ENCODE measurements at regions not wholly inside any gene's neighbourhood (a gene's known extent, or its start where the extent isn't known, plus 50 kb on each side); places are given as distances from the start of the nearest gene placed in this dataset.
"Not testable (repeated sequence)": the region's sequence is repeated elsewhere in the genome, so short reads cannot be mapped to it uniquely, and the experiment has no call there.

DNA sequence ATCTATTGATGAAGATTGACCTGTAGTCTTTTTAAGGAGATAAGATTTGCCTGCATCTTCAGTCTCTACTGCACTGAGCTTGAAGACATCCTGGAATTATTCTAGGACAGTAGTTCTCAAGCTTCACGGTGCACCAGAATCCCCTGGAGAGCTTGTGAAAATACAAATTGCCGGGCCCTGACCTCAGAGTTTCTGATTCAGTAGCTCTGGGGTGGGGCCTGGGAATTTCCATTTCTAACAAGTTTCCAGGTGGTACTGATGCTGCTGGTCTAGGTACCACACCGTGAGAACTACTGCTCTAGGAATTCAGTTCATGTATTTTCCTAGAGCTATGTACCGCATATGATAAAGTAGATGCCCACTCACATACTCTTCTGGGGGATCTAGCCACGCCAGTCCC is 246.1 kb downstream of the HS3ST3B1 start:
- no peak overlapping the region for H3K27ac Mint-ChIP-seq
- no peak for ATAC-seq (ENCODE audit: low read depth)
- TF ChIP-seq, protein P1, sequence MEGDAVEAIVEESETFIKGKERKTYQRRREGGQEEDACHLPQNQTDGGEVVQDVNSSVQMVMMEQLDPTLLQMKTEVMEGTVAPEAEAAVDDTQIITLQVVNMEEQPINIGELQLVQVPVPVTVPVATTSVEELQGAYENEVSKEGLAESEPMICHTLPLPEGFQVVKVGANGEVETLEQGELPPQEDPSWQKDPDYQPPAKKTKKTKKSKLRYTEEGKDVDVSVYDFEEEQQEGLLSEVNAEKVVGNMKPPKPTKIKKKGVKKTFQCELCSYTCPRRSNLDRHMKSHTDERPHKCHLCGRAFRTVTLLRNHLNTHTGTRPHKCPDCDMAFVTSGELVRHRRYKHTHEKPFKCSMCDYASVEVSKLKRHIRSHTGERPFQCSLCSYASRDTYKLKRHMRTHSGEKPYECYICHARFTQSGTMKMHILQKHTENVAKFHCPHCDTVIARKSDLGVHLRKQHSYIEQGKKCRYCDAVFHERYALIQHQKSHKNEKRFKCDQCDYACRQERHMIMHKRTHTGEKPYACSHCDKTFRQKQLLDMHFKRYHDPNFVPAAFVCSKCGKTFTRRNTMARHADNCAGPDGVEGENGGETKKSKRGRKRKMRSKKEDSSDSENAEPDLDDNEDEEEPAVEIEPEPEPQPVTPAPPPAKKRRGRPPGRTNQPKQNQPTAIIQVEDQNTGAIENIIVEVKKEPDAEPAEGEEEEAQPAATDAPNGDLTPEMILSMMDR (IDR thresholded peaks at IDR 0.05), result no peak
- POLR2A ChIA-PET, result no interaction called here
- H3K36me3 Mint-ChIP-seq (ENCODE audit: low read depth), result no peaks in the 10 kb centered on the region
- H3K9me3 Mint-ChIP-seq, result peaks cover 1% of the 10 kb centered on the region
- CTCF ChIA-PET, result no interaction called here
- no peak for DNase-seq
- peaks cover 17% of the 10 kb centered on the region for H3K27me3 Mint-ChIP-seq
- peaks cover 7% of the 10 kb centered on the region for H3K4me1 Mint-ChIP-seq
- H3K4me3 Mint-ChIP-seq, result no peak overlapping the region
- intact Hi-C loops (cut with micrococcal nuclease), result no loop called here

DNA sequence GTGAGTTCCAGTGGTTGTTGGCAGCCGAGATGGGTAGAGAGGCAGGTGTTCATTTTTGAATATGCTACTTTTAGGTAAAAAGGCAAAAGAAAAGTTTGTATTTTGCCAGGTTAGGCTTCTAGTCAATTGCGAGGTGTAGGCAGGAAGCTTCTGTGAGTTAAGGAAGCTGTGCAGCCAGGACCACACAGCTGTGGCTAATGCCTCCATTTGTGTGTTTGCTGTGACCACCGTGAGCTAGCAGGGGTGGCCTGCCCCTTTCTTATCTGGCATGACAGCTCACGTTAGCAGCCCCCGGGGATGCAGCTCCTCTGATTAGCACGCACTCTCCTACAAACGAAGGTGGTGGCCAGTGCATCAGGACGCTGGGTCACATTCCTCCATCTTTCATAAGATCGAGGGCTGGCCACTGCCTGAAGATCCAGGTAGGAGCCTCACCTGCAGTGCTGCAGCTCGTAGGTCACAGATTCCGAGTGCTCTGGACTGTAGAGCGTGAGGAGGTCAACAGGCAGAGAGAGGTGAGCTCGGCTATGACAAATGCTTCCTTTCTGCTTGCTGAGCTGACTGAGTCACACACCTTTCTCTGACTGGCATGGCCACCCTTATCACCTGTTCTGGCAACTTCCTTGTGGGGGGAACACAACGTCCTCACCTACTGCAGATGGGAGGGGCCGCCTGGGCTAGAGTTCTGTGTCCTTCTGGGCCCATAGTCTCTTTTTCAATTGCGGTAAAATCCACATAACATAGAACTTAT is 244.4 kb downstream of the HS3ST3B1 start:
- TF ChIP-seq, protein P1 (IDR thresholded peaks at IDR 0.05), result no peak
- no peaks in the 10 kb centered on the region for H3K36me3 Mint-ChIP-seq (ENCODE audit: low read depth)
- intact Hi-C loops (cut with micrococcal nuclease), result no loop called here
- POLR2A ChIA-PET, result no interaction called here
- DNase-seq, result no peak
- no peak overlapping the region for H3K4me3 Mint-ChIP-seq
- H3K27me3 Mint-ChIP-seq, result peaks cover 17% of the 10 kb centered on the region
- H3K27ac Mint-ChIP-seq, result no peak overlapping the region
- ATAC-seq (ENCODE audit: low read depth), result no peak
- H3K4me1 Mint-ChIP-seq, result peaks cover 4% of the 10 kb centered on the region
- H3K9me3 Mint-ChIP-seq, result peaks cover 1% of the 10 kb centered on the region
- CTCF ChIA-PET, result no interaction called here

DNA sequence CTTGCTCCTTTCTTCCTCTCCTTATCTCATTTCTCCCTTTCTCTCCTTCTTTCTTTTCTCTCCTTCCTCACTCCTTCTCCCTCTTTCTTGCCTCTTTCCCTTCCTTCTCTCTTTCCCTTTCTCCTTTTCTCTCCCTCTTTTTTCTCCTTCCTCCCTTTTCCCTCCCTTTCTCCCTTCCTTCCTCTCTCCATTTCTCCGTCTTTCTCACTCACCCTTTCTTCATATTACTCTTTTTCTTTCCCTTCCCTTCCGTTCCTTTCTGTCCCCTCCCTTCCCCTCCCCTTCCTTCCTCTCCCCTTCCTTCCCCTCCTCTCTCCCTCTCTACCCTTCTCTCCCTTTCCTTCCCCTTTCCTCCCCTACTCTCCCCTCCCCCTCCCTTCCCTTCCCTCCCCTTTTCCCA is 240.8 kb downstream of the HS3ST3B1 start:
- no peak overlapping the region for H3K27ac Mint-ChIP-seq
- POLR2A ChIA-PET, result no interaction called here
- no peak for DNase-seq
- H3K9me3 Mint-ChIP-seq, result peaks cover 1% of the 10 kb centered on the region
- H3K27me3 Mint-ChIP-seq, result peaks cover 8% of the 10 kb centered on the region
- no peaks in the 10 kb centered on the region for H3K4me1 Mint-ChIP-seq
- H3K4me3 Mint-ChIP-seq, result no peak overlapping the region
- H3K36me3 Mint-ChIP-seq (ENCODE audit: low read depth), result no peaks in the 10 kb centered on the region
- intact Hi-C loops (cut with micrococcal nuclease), result no loop called here
- TF ChIP-seq, protein P1 (IDR thresholded peaks at IDR 0.05), result no peak
- ATAC-seq (ENCODE audit: low read depth), result no peak
- CTCF ChIA-PET, result no interaction called here

DNA sequence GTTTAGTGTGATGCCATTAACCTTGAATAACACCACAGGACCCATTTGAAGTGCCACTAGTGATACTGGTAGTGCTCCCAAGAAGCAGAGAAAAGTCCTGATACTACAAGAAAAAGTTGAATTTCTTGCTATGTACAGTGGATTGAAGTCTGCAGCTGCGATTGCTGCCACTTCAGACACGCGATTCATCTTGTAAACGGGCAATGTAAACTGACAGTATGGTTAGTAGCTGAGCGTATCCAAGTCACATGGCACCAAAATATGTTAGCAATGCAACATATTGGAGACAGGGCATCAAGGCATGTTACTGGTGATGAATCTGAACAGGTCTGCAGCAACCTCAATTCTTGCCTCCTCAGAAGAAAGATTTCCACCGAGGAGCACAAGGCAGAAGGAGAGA is 238.9 kb downstream of the HS3ST3B1 start:
- Mint-ChIP-seq H3K9me3 (peaks cover 1% of the 10 kb centered on the region), H3K27me3 (peaks cover 4% of the 10 kb centered on the region), H3K36me3 (ENCODE audit: low read depth) (no peaks in the 10 kb centered on the region), H3K4me1 (no peaks in the 10 kb centered on the region), H3K27ac (no peak overlapping the region), H3K4me3 (no peak overlapping the region)
- TF ChIP-seq, protein P1 (IDR thresholded peaks at IDR 0.05), result no peak
- no peak for ATAC-seq (ENCODE audit: low read depth)
- DNase-seq, result no peak
- POLR2A ChIA-PET, result no interaction called here
- CTCF ChIA-PET, result no interaction called here
- intact Hi-C loops (cut with micrococcal nuclease), result loop anchor here (5.0 kb wide), 1 partner anchor 802 kb away; no protein-coding TSS in a partner anchor

DNA sequence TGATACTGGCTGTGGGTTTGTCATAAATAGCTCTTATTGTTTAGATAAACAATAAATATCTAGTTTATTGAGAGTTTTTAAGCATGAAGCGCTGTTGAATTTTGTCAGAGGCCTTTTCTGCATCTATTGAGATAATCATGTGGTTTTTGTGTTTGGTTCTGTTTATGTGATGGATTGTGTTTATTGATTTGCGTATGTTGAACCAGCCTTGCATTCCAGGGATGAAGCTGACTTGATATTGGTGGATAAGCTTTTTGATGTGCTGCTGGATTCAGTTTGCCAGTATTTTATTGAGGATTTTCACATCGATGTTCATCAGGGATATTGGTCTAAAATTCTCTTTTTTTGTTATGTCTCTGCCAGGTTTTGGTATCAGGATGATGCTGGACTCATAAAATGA is 231.4 kb downstream of the HS3ST3B1 start:
- DNase-seq; H3K27me3 Mint-ChIP-seq; H3K4me3 Mint-ChIP-seq; H3K27ac Mint-ChIP-seq; H3K4me1 Mint-ChIP-seq; ATAC-seq (ENCODE audit: low read depth); POLR2A ChIA-PET; H3K36me3 Mint-ChIP-seq (ENCODE audit: low read depth); intact Hi-C loops (cut with micrococcal nuclease); CTCF ChIA-PET: not testable (repeated sequence)
- H3K9me3 Mint-ChIP-seq, result peaks cover 19% of the 10 kb centered on the region

Measured in activated B cell treated with CpG ODN at 0.5 μM for 24 hours (primary cell).